SJSA1 (cell line): ENCODE measurements at regions not wholly inside any gene's neighbourhood (a gene's known extent, or its start where the extent isn't known, plus 50 kb on each side); places are given as distances from the start of the nearest gene placed in this dataset.

Experiments used
- DNase-seq, 2 experiments: peaks; one replicate each; pipeline ENCODE4 v3.0.0-alpha.2; 2015 to 2020; ENCODE audit warnings: low spot score in 2 of 2, low read depth in 1 of 2
- H3K27ac ChIP-seq: fragments of 250-450 bp; sonication (Bioruptor Pico); 2 replicates; pipeline ENCODE4 v1.5.1; 2020; ENCODE audit warnings: mild to moderate bottlenecking, moderate library complexity
- H3K27me3 ChIP-seq: fragments of 250-450 bp; sonication (Bioruptor Pico); replicated peaks from 2 replicates; pipeline ENCODE4 v1.5.1; 2020; ENCODE audit warnings: mild to moderate bottlenecking, moderate library complexity
- H3K36me3 ChIP-seq: fragments of 250-450 bp; sonication (Bioruptor Pico); 2 replicates; pipeline ENCODE4 v1.5.1; 2020; ENCODE audit warnings: mild to moderate bottlenecking
- H3K4me1 ChIP-seq: fragments of 250-450 bp; sonication (Bioruptor Pico); replicated peaks from 2 replicates; pipeline ENCODE4 v1.6.1; 2021; ENCODE audit warnings: mild to moderate bottlenecking
- H3K4me3 ChIP-seq: fragments of 250-450 bp; sonication (Bioruptor Pico); 2 replicates; pipeline ENCODE4 v1.5.1; 2020; ENCODE audit warnings: mild to moderate bottlenecking
- H3K9me3 ChIP-seq: fragments of 250-450 bp; sonication (Bioruptor Pico); replicated peaks from 2 replicates; pipeline ENCODE4 v1.5.1; 2020; ENCODE audit warnings: mild to moderate bottlenecking

DNA sequence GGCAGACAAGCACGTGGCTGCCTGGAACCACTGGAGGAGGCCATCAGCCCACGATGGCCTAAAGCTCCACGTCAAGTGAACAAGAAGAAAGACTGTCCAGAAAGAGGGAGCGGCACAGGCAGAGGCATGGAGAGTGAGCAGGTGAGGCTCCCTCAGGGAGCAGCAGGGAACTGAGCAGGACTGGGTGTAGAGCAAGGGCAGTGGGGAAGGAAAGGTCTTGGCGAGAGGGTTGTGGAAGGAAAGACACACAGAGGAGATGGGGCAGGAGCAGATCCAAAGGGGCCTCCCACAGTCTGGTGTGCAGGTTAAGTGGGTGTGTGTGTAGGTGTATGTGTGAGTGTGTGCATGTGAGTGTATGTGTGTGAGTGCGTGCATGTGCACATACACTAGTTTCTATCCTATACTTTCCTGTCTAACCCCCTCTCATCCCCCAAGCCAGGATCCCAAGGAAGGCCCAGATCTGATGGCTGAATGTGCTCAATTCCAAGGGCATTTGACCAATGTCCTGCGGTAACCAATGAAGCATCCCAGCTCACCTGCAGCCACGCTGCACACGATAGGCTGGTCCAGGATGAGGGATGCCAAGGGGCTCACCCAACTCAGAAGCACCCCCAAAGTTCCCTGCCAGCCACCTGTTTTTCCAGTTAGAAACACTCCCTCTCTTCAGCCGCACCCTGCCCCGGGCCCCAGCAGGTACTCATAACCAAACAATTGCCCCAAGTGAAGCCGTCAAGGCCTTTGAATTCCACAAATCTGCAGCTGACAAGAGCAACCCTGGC, 262.5 kb upstream of the RAB6C start:
- Histone ChIP-seq H3K4me1 (no peaks in the 10 kb centered on the region), H3K27me3 (peaks cover 10% of the 10 kb centered on the region), H3K9me3 (no peaks in the 10 kb centered on the region), H3K27ac (no peak overlapping the region), H3K36me3 (no peaks in the 10 kb centered on the region), H3K4me3 (no peak overlapping the region)
- DNase-seq = no peak

DNA sequence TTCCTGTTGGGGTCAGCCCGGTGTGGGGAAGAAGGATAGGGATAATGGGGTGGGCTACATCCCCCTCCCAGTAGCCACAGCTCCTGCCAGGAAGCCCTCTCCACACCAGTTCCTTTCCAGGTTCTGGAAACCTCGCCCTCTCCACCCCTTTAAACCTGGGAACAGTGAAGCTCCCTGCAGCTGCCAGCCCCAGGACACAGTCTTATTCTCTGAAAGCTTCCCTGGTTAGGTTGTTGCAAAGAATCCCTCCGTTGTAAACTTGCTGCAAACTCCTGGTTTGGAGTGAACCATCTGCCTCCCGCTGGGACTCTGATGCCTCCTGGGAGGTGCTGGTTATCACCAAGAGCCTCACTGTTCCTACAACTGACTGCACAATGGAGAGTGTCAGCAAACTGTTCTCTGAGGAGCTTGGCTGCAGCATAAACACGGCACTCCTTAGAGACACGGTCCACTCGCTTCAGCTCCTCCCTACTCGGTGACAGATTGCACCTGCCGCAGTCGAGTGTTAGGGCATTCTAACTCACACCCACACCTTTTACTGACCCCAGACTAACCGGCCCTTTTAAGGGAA, 261.8 kb upstream of the RAB6C start:
- no peak for DNase-seq
- H3K9me3 ChIP-seq = no peaks in the 10 kb centered on the region
- H3K27me3 ChIP-seq = peaks cover 10% of the 10 kb centered on the region
- H3K4me1 ChIP-seq = no peaks in the 10 kb centered on the region
- no peak overlapping the region for H3K4me3 ChIP-seq
- H3K36me3 ChIP-seq = no peaks in the 10 kb centered on the region
- H3K27ac ChIP-seq = no peak overlapping the region

DNA sequence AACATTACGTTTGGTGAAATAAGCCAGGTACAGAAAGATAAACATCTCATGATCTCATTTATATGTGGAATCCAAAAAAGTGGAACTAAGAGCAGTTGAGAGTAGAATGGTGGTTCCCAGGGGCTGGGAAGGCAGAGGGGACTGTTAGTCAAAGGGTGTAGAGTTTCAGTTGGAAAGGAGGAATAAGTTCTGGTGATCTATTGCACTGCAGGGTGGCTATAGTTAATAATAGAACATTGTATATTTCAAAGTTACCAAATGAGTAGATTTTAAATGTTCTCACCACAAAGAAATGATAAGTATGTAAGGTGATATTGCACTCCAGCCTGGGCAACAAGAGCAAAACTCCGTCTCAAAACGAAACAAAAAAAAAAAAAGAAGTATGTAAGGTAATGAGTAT, 260.1 kb upstream of the RAB6C start:
- DNase-seq = no peak
- H3K4me3 ChIP-seq = no peak overlapping the region
- H3K27me3 ChIP-seq = peaks cover 8% of the 10 kb centered on the region
- H3K27ac ChIP-seq = no peak overlapping the region
- no peaks in the 10 kb centered on the region for H3K9me3 ChIP-seq
- no peaks in the 10 kb centered on the region for H3K4me1 ChIP-seq
- H3K36me3 ChIP-seq = no peaks in the 10 kb centered on the region

GRCh38 chr2:129720360-129720759, 259.1 kb upstream of the RAB6C start:
- H3K4me3 ChIP-seq = no peak overlapping the region
- peaks cover 7% of the 10 kb centered on the region for H3K27me3 ChIP-seq
- no peaks in the 10 kb centered on the region for H3K36me3 ChIP-seq
- no peak overlapping the region for H3K27ac ChIP-seq
- no peaks in the 10 kb centered on the region for H3K4me1 ChIP-seq
- H3K9me3 ChIP-seq = no peaks in the 10 kb centered on the region
- no peak for DNase-seq

DNA sequence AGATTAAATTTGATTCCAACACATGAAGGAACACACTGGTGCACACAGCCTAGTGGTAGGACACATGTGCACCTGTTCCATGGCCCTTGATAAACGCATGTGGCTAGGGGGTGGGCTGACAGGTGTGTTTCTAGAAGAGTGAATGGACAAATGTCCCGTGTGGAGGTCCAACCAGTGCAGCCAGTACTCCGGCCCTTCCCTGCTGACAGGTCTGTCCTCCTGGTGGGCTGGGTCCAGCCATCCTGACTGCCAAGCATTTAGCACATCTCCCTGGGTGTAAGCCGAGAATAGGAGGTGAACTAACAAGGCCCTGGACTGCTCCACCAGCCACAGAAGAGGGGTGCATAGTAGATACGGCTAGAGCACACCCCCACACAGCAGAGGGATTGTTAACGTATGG, 258.7 kb upstream of the RAB6C start:
- peaks cover 6% of the 10 kb centered on the region; the same call in 1 of the 2 replicates for H3K27me3 ChIP-seq
- no peak overlapping the region for H3K27ac ChIP-seq
- H3K4me3 ChIP-seq = no peak overlapping the region
- no peaks in the 10 kb centered on the region for H3K9me3 ChIP-seq
- no peaks in the 10 kb centered on the region for H3K4me1 ChIP-seq
- H3K36me3 ChIP-seq = no peaks in the 10 kb centered on the region
- DNase-seq = no peak

GRCh38 chr2:129721236-129721635, 258.2 kb upstream of the RAB6C start:
- no peak overlapping the region for H3K27ac ChIP-seq
- DNase-seq = no peak
- no peaks in the 10 kb centered on the region for H3K4me1 ChIP-seq
- H3K27me3 ChIP-seq = peaks cover 9% of the 10 kb centered on the region; the same call in 1 of the 2 replicates
- no peak overlapping the region for H3K4me3 ChIP-seq
- H3K9me3 ChIP-seq = no peaks in the 10 kb centered on the region
- H3K36me3 ChIP-seq = no peaks in the 10 kb centered on the region

- Histone ChIP-seq H3K9me3 (no peaks in the 10 kb centered on the region), H3K4me3 (no peak overlapping the region), H3K27ac (no peak overlapping the region), H3K4me1 (no peaks in the 10 kb centered on the region), H3K27me3 (peaks cover 9% of the 10 kb centered on the region; the same call in 1 of the 2 replicates), H3K36me3 (no peaks in the 10 kb centered on the region)
- DNase-seq = no peak
Observed at GRCh38 chr2:129721846-129722245, 257.6 kb upstream of the RAB6C start.

DNA sequence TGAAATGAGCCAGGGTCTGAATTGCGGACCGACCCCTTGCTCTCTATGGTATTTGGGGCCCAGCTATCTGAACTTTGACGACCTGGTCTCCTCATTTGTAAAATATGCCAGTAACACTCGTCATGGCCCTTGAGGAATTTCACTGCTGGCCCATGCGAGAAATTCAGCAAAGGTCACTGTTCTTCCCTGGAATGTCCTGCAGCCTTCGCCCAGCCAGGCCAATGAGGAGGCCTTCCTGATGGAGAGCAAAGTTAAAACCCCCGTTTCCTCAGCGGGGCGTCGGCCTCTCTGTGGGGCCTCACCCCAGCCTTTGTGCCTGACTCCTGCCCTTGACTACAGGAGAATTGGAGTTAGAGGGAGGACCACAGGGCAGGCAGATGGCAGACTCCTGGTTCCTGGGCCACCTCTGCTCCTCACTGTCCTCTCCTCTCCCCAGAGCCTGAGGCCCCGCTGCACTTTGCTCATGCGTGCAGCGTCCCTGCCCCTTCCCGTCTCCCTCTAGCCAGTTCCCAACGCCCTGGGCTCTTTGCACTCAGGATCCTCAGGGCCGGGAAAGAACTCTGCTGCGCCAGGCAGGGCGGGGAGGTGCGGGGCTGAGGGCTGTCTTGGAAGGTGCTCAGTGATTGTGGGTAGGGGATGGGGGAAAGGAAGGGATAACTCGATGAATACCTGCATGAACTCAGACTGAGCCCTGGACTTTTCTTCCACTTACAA, 257.0 kb upstream of the RAB6C start:
- DNase-seq = no peak
- H3K4me1 ChIP-seq = no peaks in the 10 kb centered on the region
- H3K36me3 ChIP-seq = no peaks in the 10 kb centered on the region
- H3K27me3 ChIP-seq = peaks cover 9% of the 10 kb centered on the region; the same call in 1 of the 2 replicates
- H3K27ac ChIP-seq = no peak overlapping the region
- no peaks in the 10 kb centered on the region for H3K9me3 ChIP-seq
- H3K4me3 ChIP-seq = no peak overlapping the region

DNA sequence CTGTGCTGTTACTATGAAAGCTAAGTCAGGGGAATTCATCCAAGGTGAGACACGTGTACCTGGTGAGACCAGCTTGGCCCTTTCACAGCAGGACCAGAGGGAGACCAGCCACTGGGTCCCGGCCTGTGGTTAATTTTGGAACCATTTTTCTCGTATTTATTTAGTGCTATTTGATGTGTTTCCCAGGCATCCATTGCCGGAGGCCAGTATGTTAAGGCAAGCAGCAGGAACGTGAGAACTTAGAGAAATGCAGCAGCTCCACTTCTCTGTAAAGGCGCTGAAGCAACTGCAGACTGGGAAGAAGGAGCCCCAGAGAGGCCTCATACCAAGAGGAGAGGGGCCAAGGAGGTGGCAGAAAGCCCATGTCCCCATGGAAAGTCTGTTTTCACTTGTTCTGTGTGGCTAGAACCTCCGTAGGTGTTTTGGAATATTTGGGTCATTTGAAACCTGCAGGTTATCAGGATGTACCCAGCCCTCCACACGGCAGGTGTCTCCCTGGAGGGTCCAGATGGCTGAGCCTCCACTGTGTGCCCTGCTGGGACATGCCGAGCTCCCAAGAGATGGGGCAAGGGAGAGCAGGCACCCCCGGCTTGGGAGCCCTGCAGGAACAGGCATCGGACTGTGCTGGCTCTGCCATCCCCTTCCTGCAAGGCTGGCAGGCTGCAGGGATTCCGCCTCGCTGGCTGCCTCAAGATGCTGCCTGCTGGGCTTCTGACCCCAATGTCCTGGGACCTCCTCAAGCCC, 256.0 kb upstream of the RAB6C start:
- H3K4me3 ChIP-seq = no peak overlapping the region
- no peak overlapping the region for H3K27ac ChIP-seq
- no peaks in the 10 kb centered on the region for H3K9me3 ChIP-seq
- H3K36me3 ChIP-seq = no peaks in the 10 kb centered on the region
- peaks cover 8% of the 10 kb centered on the region; the same call in 1 of the 2 replicates for H3K27me3 ChIP-seq
- peak in 1 of 2 experiments; percentile 26 for DNase-seq
- no peaks in the 10 kb centered on the region for H3K4me1 ChIP-seq

GRCh38 chr2:129724021-129724757, 255.3 kb upstream of the RAB6C start:
- Histone ChIP-seq H3K27ac (no peak overlapping the region), H3K9me3 (no peaks in the 10 kb centered on the region), H3K27me3 (0 out of 2 replicates have a peak, but pooled peaks cover 5% of the 10 kb centered on the region), H3K4me1 (no peaks in the 10 kb centered on the region), H3K4me3 (no peak overlapping the region), H3K36me3 (no peaks in the 10 kb centered on the region)
- peak in 1 of 2 experiments; percentile 25 for DNase-seq

- Histone ChIP-seq H3K4me1 (no peaks in the 10 kb centered on the region), H3K27me3 (0 out of 2 replicates have a peak, but pooled peaks cover 8% of the 10 kb centered on the region), H3K9me3 (no peaks in the 10 kb centered on the region), H3K4me3 (no peak overlapping the region), H3K36me3 (no peaks in the 10 kb centered on the region), H3K27ac (no peak overlapping the region)
- DNase-seq = no peak
Observed at GRCh38 chr2:129726216-129726615, 253.2 kb upstream of the RAB6C start.

- Histone ChIP-seq H3K36me3 (no peaks in the 10 kb centered on the region), H3K27me3 (0 out of 2 replicates have a peak, but pooled peaks cover 8% of the 10 kb centered on the region)
Observed at GRCh38 chr2:129727286-129727685, 252.2 kb upstream of the RAB6C start.

More at GRCh38 chr2:129727286-129727685, 252.2 kb upstream of the RAB6C start:
- Histone ChIP-seq H3K4me1 (no peaks in the 10 kb centered on the region), H3K4me3 (no peak overlapping the region), H3K27ac (no peak overlapping the region), H3K9me3 (no peaks in the 10 kb centered on the region)
- DNase-seq = no peak
